Endothelial cell of umbilical vein (primary cell): ENCODE measurements at regions not wholly inside any gene's neighbourhood (a gene's known extent, or its start where the extent isn't known, plus 50 kb on each side); places are given as distances from the start of the nearest gene placed in this dataset.

ENCODE experiments used
- BruUV-seq: library from RNA; stranded (reverse); fragments of 400-500 nt; replicated peaks from 2 replicates; lab custom pipeline; 2021; lab: Mats Ljungman, UMichigan
- CTCF ChIA-PET: fragments of 300-600, 350-600 bp; sonication (Branson Sonifier 250); formaldehyde crosslinking; loops from one replicate; lab custom pipeline; 2021; ENCODE audit warnings: antibody characterized with exemption, inconsistent platforms; lab: Charles Lee
- POLR2A ChIA-PET: fragments of 300-600, 350-600 bp; sonication (Branson Sonifier 250); formaldehyde crosslinking; loops from one replicate; lab custom pipeline; 2021; ENCODE audit warnings: antibody characterized with exemption, inconsistent platforms; lab: Charles Lee
- DNase-seq: peaks from one replicate; pipeline ENCODE4 v3.0.0-alpha.2; 2011; ENCODE audit warnings: low read depth, low spot score
- FAIRE-seq: peaks from 2 replicates; lab custom pipeline; 2011; peaks lifted over from hg19 to GRCh38; lab: Jason Lieb, UNC
- H2AFZ ChIP-seq: 2 replicates; pipeline ENCODE4 v1.6.0; 2012; ENCODE audit warnings: low read depth, low read length, control low read depth, inconsistent platforms
- H3K27ac ChIP-seq: 2 replicates; pipeline ENCODE4 v1.5.1; 2011; ENCODE audit warnings: low read depth, mild to moderate bottlenecking, control low read depth, low read length, moderate library complexity; ENCODE audit not compliant: insufficient read depth
- H3K27me3 ChIP-seq, 2 experiments: 2 replicates each; pipeline versions ENCODE4 v1.6.0 to v1.6.1; 2011; ENCODE audit warnings: low read length in 2 of 2, mixed read lengths in 1 of 2; ENCODE audit not compliant: control insufficient read depth in 2 of 2, insufficient read depth in 2 of 2
- H3K36me3 ChIP-seq, 2 experiments: 2 replicates in 1 of 2; 3 replicates in 1 of 2; pipeline ENCODE4 v1.5.1; 2011; ENCODE audit warnings: low read length in 2 of 2, mild to moderate bottlenecking in 1 of 2, moderate library complexity in 1 of 2; ENCODE audit not compliant: control insufficient read depth in 2 of 2, insufficient read depth in 2 of 2; ENCODE audit errors: extremely low read depth in 1 of 2
- H3K4me1 ChIP-seq: 3 replicates; pipeline ENCODE4 v1.5.1; 2011; ENCODE audit warnings: mild to moderate bottlenecking, low read length; ENCODE audit not compliant: control insufficient read depth, insufficient read depth; ENCODE audit errors: extremely low read depth
- H3K4me2 ChIP-seq: 2 replicates; pipeline ENCODE4 v1.6.1; 2011; ENCODE audit warnings: low read length, control low read depth, mixed read lengths; ENCODE audit not compliant: insufficient read depth
- H3K4me3 ChIP-seq, 3 experiments: fragments of 200-600 bp in 1 of 3; sonication (generic), shearing (Covaris generic) in 1 of 3; replicated peaks in 1 of 3; 2 replicates each; pipeline ENCODE4 v1.5.1; 2011 to 2016; ENCODE audit warnings: control low read depth in 3 of 3, low read length in 3 of 3, mild to moderate bottlenecking in 2 of 3, inconsistent platforms in 1 of 3, low read depth in 1 of 3, moderate library complexity in 1 of 3; ENCODE audit not compliant: insufficient read depth in 1 of 3
- H3K79me2 ChIP-seq: 2 replicates; pipeline ENCODE4 v1.6.0; 2012; ENCODE audit warnings: low read length, inconsistent platforms; ENCODE audit not compliant: control insufficient read depth, insufficient read depth
- H3K9ac ChIP-seq: replicated peaks from 2 replicates; pipeline ENCODE3; 2011; ENCODE audit warnings: low read length, control low read depth; ENCODE audit not compliant: insufficient read depth; ENCODE audit errors: extremely low read depth
- H3K9me1 ChIP-seq: replicated peaks from 3 replicates; pipeline ENCODE4 v1.6.0; 2011; ENCODE audit warnings: mild to moderate bottlenecking, low read length; ENCODE audit not compliant: control insufficient read depth, insufficient read depth; ENCODE audit errors: extremely low read depth
- H3K9me3 ChIP-seq: replicated peaks from 2 replicates; pipeline ENCODE4 v1.5.1; 2012; ENCODE audit warnings: low read length, inconsistent platforms; ENCODE audit not compliant: control insufficient read depth, insufficient read depth
- H4K20me1 ChIP-seq: replicated peaks from 2 replicates; pipeline ENCODE3; 2011; ENCODE audit warnings: mild to moderate bottlenecking, low read length; ENCODE audit not compliant: control insufficient read depth, insufficient read depth; ENCODE audit errors: extremely low read depth
- CTCF ChIP-seq, 2 donors: IDR thresholded peaks; 1 replicate in 1 of 2; 2 replicates in 1 of 2; pipeline ENCODE4 v1.5.1; 2011; ENCODE audit warnings: low read length in 2 of 2, mild to moderate bottlenecking in 2 of 2, moderate library complexity in 2 of 2, control low read depth in 1 of 2, inconsistent platforms in 1 of 2, low read depth in 1 of 2; ENCODE audit not compliant: insufficient read depth in 1 of 2; ENCODE audit errors: extremely low read depth in 1 of 2
- EZH2 ChIP-seq: IDR thresholded peaks from 2 replicates; pipeline ENCODE4 v1.6.1; 2012; ENCODE audit warnings: borderline replicate concordance, low read depth, mild to moderate bottlenecking, moderate library complexity, low read length, inconsistent platforms; ENCODE audit not compliant: severe bottlenecking
- FOS ChIP-seq: IDR thresholded peaks from 2 replicates; pipeline ENCODE4 v1.6.1; 2011; ENCODE audit warnings: mild to moderate bottlenecking, low read length, moderate library complexity, borderline replicate concordance; ENCODE audit not compliant: insufficient read depth
- GATA2 ChIP-seq: IDR thresholded peaks from 2 replicates; pipeline ENCODE4 v1.7.0; 2011; ENCODE audit warnings: low read depth, mild to moderate bottlenecking, moderate library complexity, mixed read lengths, low read length; ENCODE audit not compliant: insufficient read length, insufficient read depth
- JUN ChIP-seq: IDR thresholded peaks from 2 replicates; pipeline ENCODE4 v1.6.1; 2011; ENCODE audit warnings: borderline replicate concordance, low read depth; ENCODE audit not compliant: insufficient read length, insufficient read depth
- MYC ChIP-seq: IDR thresholded peaks from one replicate; pipeline ENCODE4 v1.6.1; 2011; ENCODE audit warnings: mild to moderate bottlenecking, low read depth, low read length
- POLR2A ChIP-seq: IDR thresholded peaks from 2 replicates; pipeline ENCODE4 v1.6.1; 2012; ENCODE audit warnings: low read depth, mild to moderate bottlenecking, control low read depth, low read length
- POLR2AphosphoS5 ChIP-seq: IDR thresholded peaks from 2 replicates; pipeline ENCODE4 v1.6.1; 2012; ENCODE audit warnings: low read depth, mild to moderate bottlenecking, control low read depth, low read length, moderate library complexity; ENCODE audit not compliant: insufficient read depth
- dilution Hi-C: fragments of 300-500 bp; cut with MboI; formaldehyde crosslinking; loops from one replicate; pipeline ENCODE4 v1.15.0; 2019; ENCODE audit warnings: low sequenced_read_pairs; ENCODE audit not compliant: extremely low pct_ligation_motif_present
- intact Hi-C: fragments of 100-400 bp; cut with micrococcal nuclease; formaldehyde crosslinking; loops from one replicate; pipeline ENCODE4 v1.10.0; 2022
- TF ChIP-seq, protein P1 (sequence below): IDR thresholded peaks from 2 replicates; pipeline ENCODE4 v1.6.1; 2011; ENCODE audit not compliant: insufficient read depth, insufficient read length

GRCh38 chr6:137412562-137412961 lies 81.6 kb downstream of the OLIG3 start:
- POLR2A ChIA-PET = no interaction called here
- no peaks in the 10 kb centered on the region for H3K79me2 ChIP-seq

DNA sequence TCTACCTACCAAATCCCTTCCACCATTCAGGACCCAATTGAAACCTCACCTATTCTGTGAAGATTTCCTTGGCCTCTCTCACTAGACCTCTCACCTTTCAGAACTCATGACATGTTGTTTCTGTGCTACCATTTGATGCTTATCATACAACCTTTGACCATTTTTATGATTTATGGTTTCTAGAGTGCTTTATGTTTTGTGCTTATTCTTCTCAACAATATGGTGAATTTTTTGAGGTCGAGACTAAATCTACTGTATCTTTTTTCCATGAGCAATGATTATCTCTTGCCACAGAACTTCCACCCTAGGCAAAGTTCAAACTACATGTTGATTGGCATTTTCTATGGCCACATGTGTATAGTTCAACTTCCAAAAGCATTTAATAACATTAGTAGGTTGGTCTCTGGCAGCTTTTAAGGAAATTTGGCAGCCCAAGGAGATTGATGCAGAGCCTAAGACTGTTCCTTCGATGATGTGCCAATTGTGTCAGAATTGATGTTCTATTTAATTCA lies 84.9 kb downstream of the OLIG3 start:
- TF ChIP-seq FOS (no peak), POLR2AphosphoS5 (no peak), GATA2 (no peak), MYC (no peak), POLR2A (no peak), CTCF (IDR thresholded peaks at IDR 0.05; ENCODE audit: extremely low read depth in 1 of 2, insufficient read depth in 1 of 2, low read depth in 1 of 2, low read length in 2 of 2) (no peak), EZH2 (no peak), JUN (no peak)
- TF ChIP-seq, protein P1, sequence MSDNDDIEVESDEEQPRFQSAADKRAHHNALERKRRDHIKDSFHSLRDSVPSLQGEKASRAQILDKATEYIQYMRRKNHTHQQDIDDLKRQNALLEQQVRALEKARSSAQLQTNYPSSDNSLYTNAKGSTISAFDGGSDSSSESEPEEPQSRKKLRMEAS = no peak
- intact Hi-C loops (no loop called here), dilution Hi-C loops (no loop called here)
- no peak for FAIRE-seq
- no peaks in the 10 kb centered on the region for H3K79me2 ChIP-seq
- H2AFZ ChIP-seq = no peak overlapping the region
- no peak overlapping the region for H3K4me2 ChIP-seq
- ChIA-PET POLR2A (no interaction called here), CTCF (no interaction called here)
- peaks cover 13 to 18% of the 10 kb centered on the region in 2 experiments for H3K27me3 ChIP-seq
- DNase-seq = no peak
- H3K9me3 ChIP-seq = no peaks in the 10 kb centered on the region
- no TSS peak for BruUV-seq
- no peaks in the 10 kb centered on the region for H3K4me1 ChIP-seq
- H3K9ac ChIP-seq = no peak overlapping the region
- no peak overlapping the region for H3K4me3 ChIP-seq
- no peaks in the 10 kb centered on the region for H3K9me1 ChIP-seq
- H3K36me3 ChIP-seq = no peaks in the 10 kb centered on the region
- H4K20me1 ChIP-seq = no peaks in the 10 kb centered on the region
- no peak overlapping the region for H3K27ac ChIP-seq

More at GRCh38 chr6:137412562-137412961, 81.6 kb downstream of the OLIG3 start:
- TF ChIP-seq EZH2 (peak; percentile 13), POLR2AphosphoS5 (no peak), JUN (no peak), GATA2 (no peak)
- intact Hi-C loops (no loop called here), dilution Hi-C loops (no loop called here)
- DNase-seq (no peak), FAIRE-seq (no peak)
- no peak overlapping the region for H3K4me2 ChIP-seq
- no peak overlapping the region for H3K9ac ChIP-seq
- H3K9me3 ChIP-seq = no peaks in the 10 kb centered on the region
- H3K36me3 ChIP-seq = no peaks in the 10 kb centered on the region
- H3K27me3 ChIP-seq = peaks cover 19 to 28% of the 10 kb centered on the region in 2 experiments
- CTCF ChIA-PET = interaction anchor here (0.7 kb wide), 1 partner anchor 318 kb away, joined by 3 read pairs; no protein-coding TSS in a partner anchor
- H3K27ac ChIP-seq = no peak overlapping the region
- no TSS peak for BruUV-seq
- no peaks in the 10 kb centered on the region for H3K9me1 ChIP-seq
- no peak overlapping the region for H3K4me3 ChIP-seq
- H4K20me1 ChIP-seq = no peaks in the 10 kb centered on the region
- no peaks in the 10 kb centered on the region for H3K4me1 ChIP-seq
- no peak overlapping the region for H2AFZ ChIP-seq
